ENCODE measurements at regions not wholly inside any gene's neighbourhood (a gene's known extent, or its start where the extent isn't known, plus 50 kb on each side); places are given as distances from the start of the nearest gene placed in this dataset.

- DNase-seq (ENCODE audit: low spot score), result no peak
Measured at GRCh38 chr17:72342627-72343527, 222.1 kb downstream of the SOX9 start.

- DNase-seq (ENCODE audit: low spot score), result no peak
Measured at GRCh38 chr17:72343911-72344310, 223.1 kb downstream of the SOX9 start.

GRCh38 chr17:72344613-72345012, 223.8 kb downstream of the SOX9 start:
- DNase-seq (ENCODE audit: low spot score), result no peak

GRCh38 chr17:72345088-72345487, 224.3 kb downstream of the SOX9 start:
- no peak for DNase-seq (ENCODE audit: low spot score)

- no peak for DNase-seq (ENCODE audit: low spot score)
Measured at GRCh38 chr17:72345536-72345935, 224.7 kb downstream of the SOX9 start.

GRCh38 chr17:72346306-72346705, 225.5 kb downstream of the SOX9 start:
- DNase-seq (ENCODE audit: low spot score), result no peak

- no peak for DNase-seq (ENCODE audit: low spot score)
Measured at GRCh38 chr17:72349011-72349410, 228.2 kb downstream of the SOX9 start.

GRCh38 chr17:72349491-72349995, 228.7 kb downstream of the SOX9 start:
- DNase-seq (ENCODE audit: low spot score), result no peak

GRCh38 chr17:72350073-72350472, 229.3 kb downstream of the SOX9 start:
- no peak for DNase-seq (ENCODE audit: low spot score)

GRCh38 chr17:72351365-72351764, 230.5 kb downstream of the SOX9 start:
- DNase-seq (ENCODE audit: low spot score), result no peak

GRCh38 chr17:72351884-72352346, 231.1 kb downstream of the SOX9 start:
- no peak for DNase-seq (ENCODE audit: low spot score)

- DNase-seq (ENCODE audit: low spot score), result no peak
Measured at GRCh38 chr17:72353502-72353901, 232.7 kb downstream of the SOX9 start.

- DNase-seq (ENCODE audit: low spot score), result no peak
Measured at GRCh38 chr17:72354071-72354470, 233.3 kb downstream of the SOX9 start.

GRCh38 chr17:72357764-72358365, 237.0 kb downstream of the SOX9 start:
- no peak for DNase-seq (ENCODE audit: low spot score)

GRCh38 chr17:72358465-72358864, 237.6 kb downstream of the SOX9 start:
- DNase-seq (ENCODE audit: low spot score), result no peak

- DNase-seq (ENCODE audit: low spot score), result no peak
Measured at GRCh38 chr17:72359274-72359673, 238.5 kb downstream of the SOX9 start.

GRCh38 chr17:72359811-72360210, 239.0 kb downstream of the SOX9 start:
- DNase-seq (ENCODE audit: low spot score), result no peak

- DNase-seq (ENCODE audit: low spot score), result no peak
Measured at GRCh38 chr17:72360386-72360940, 239.6 kb downstream of the SOX9 start.

- no peak for DNase-seq (ENCODE audit: low spot score)
Measured at GRCh38 chr17:72361892-72362291, 241.1 kb downstream of the SOX9 start.

GRCh38 chr17:72362376-72363088, 241.7 kb downstream of the SOX9 start:
- DNase-seq (ENCODE audit: low spot score), result no peak

GRCh38 chr17:72363089-72363610, 242.3 kb downstream of the SOX9 start:
- no peak for DNase-seq (ENCODE audit: low spot score)

- DNase-seq (ENCODE audit: low spot score), result no peak
Measured at GRCh38 chr17:72365857-72366414, 245.1 kb downstream of the SOX9 start.
